ENCODE measurements at regions not wholly inside any gene's neighbourhood (a gene's known extent, or its start where the extent isn't known, plus 50 kb on each side); places are given as distances from the start of the nearest gene placed in this dataset.

GRCh38 chr16:48004141-48004695 lies 151.6 kb downstream of the ABCC12 start:
- no peak overlapping the region for H3K4me2 ChIP-seq (ENCODE audit: unreplicated experiment)
- in situ Hi-C loops (cut with MboI) = no loop called here

GRCh38 chr16:48003206-48003907 lies 152.4 kb downstream of the ABCC12 start:
- in situ Hi-C loops (cut with MboI) = no loop called here
- Histone ChIP-seq H3K4me3 (no peak overlapping the region), H3K9ac (no peak overlapping the region), H3K4me2 (ENCODE audit: unreplicated experiment) (no peak overlapping the region), H3K9me3 (ENCODE audit: low read depth) (no peaks in the 10 kb centered on the region), H3K27me3 (replicated peaks; ENCODE audit: insufficient read depth) (no peaks in the 10 kb centered on the region), H3K9me2 (ENCODE audit: insufficient read depth) (no peaks in the 10 kb centered on the region), H3F3A (ENCODE audit: insufficient read depth) (no peaks in the 10 kb centered on the region), H3K36me3 (ENCODE audit: low read depth) (no peaks in the 10 kb centered on the region), H2AFZ (no peak overlapping the region), H3K4me1 (ENCODE audit: insufficient read depth) (no peaks in the 10 kb centered on the region), H4K20me1 (ENCODE audit: insufficient read depth) (no peaks in the 10 kb centered on the region), H3K79me2 (ENCODE audit: insufficient read depth) (no peaks in the 10 kb centered on the region), H3K27ac (no peak overlapping the region)
- TF ChIP-seq EZH2phosphoT487 (IDR thresholded peaks at IDR 0.05; ENCODE audit: insufficient read depth, low read depth) = no peak
- no peak for TF ChIP-seq EZH2 (IDR thresholded peaks at IDR 0.05; ENCODE audit: insufficient read depth, poor library complexity, severe bottlenecking)
- 3 to 7% methylated on average over 4 of the region's 4 CpGs for WGBS, 2 experiments (ENCODE audit: low coverage in 1 of 2, low lambda C conversion rate in 2 of 2, missing lambda C conversion rate in 2 of 2)
- DNase-seq = no peak

More at GRCh38 chr16:48004141-48004695, 151.6 kb downstream of the ABCC12 start:
- H3F3A ChIP-seq (ENCODE audit: insufficient read depth) = no peaks in the 10 kb centered on the region
- H3K9me3 ChIP-seq (ENCODE audit: low read depth) = no peaks in the 10 kb centered on the region
- H2AFZ ChIP-seq = no peak overlapping the region
- H4K20me1 ChIP-seq (ENCODE audit: insufficient read depth) = no peaks in the 10 kb centered on the region
- H3K4me3 ChIP-seq = no peak overlapping the region
- no peak overlapping the region for H3K27ac ChIP-seq
- H3K27me3 ChIP-seq (replicated peaks; ENCODE audit: insufficient read depth) = no peaks in the 10 kb centered on the region
- no peaks in the 10 kb centered on the region for H3K79me2 ChIP-seq (ENCODE audit: insufficient read depth)
- WGBS, 2 experiments (ENCODE audit: low coverage in 1 of 2, low lambda C conversion rate in 2 of 2, missing lambda C conversion rate in 2 of 2) = 2% methylated on average over 3 of the region's 3 CpGs
- H3K36me3 ChIP-seq (ENCODE audit: low read depth) = no peaks in the 10 kb centered on the region
- TF ChIP-seq EZH2 (IDR thresholded peaks at IDR 0.05; ENCODE audit: insufficient read depth, poor library complexity, severe bottlenecking) (no peak), EZH2phosphoT487 (IDR thresholded peaks at IDR 0.05; ENCODE audit: insufficient read depth, low read depth) (no peak)
- H3K9ac ChIP-seq = no peak overlapping the region
- no peak for DNase-seq
- no peaks in the 10 kb centered on the region for H3K9me2 ChIP-seq (ENCODE audit: insufficient read depth)
- H3K4me1 ChIP-seq (ENCODE audit: insufficient read depth) = no peaks in the 10 kb centered on the region

- no peaks in the 10 kb centered on the region for H4K20me1 ChIP-seq (ENCODE audit: insufficient read depth)
- H3K9ac ChIP-seq = no peak overlapping the region
- H3K4me1 ChIP-seq (ENCODE audit: insufficient read depth) = no peaks in the 10 kb centered on the region
- H2AFZ ChIP-seq = no peak overlapping the region
- no peak overlapping the region for H3K4me2 ChIP-seq (ENCODE audit: unreplicated experiment)
- H3F3A ChIP-seq (ENCODE audit: insufficient read depth) = no peaks in the 10 kb centered on the region
- WGBS, 2 experiments (ENCODE audit: low coverage in 1 of 2, low lambda C conversion rate in 2 of 2, missing lambda C conversion rate in 2 of 2) = 29 to 34% methylated on average over 13 of the region's 13 CpGs
- H3K79me2 ChIP-seq (ENCODE audit: insufficient read depth) = no peaks in the 10 kb centered on the region
- no peak for DNase-seq
- H3K27me3 ChIP-seq (replicated peaks; ENCODE audit: insufficient read depth) = no peaks in the 10 kb centered on the region
- no peak overlapping the region for H3K27ac ChIP-seq
- H3K9me2 ChIP-seq (ENCODE audit: insufficient read depth) = no peaks in the 10 kb centered on the region
- no peaks in the 10 kb centered on the region for H3K36me3 ChIP-seq (ENCODE audit: low read depth)
- TF ChIP-seq EZH2 (IDR thresholded peaks at IDR 0.05; ENCODE audit: insufficient read depth, poor library complexity, severe bottlenecking) (no peak), EZH2phosphoT487 (IDR thresholded peaks at IDR 0.05; ENCODE audit: insufficient read depth, low read depth) (no peak)
- no peak overlapping the region for H3K4me3 ChIP-seq
- H3K9me3 ChIP-seq (ENCODE audit: low read depth) = no peaks in the 10 kb centered on the region
- in situ Hi-C loops (cut with MboI) = no loop called here
Measured at GRCh38 chr16:48001324-48001895, 154.4 kb downstream of the ABCC12 start.

GRCh38 chr16:48000622-48001021 lies 155.2 kb downstream of the ABCC12 start:
- H3K27me3 ChIP-seq (replicated peaks; ENCODE audit: insufficient read depth) = no peaks in the 10 kb centered on the region
- H3F3A ChIP-seq (ENCODE audit: insufficient read depth) = no peaks in the 10 kb centered on the region
- H3K9me2 ChIP-seq (ENCODE audit: insufficient read depth) = no peaks in the 10 kb centered on the region
- H3K27ac ChIP-seq = no peak overlapping the region
- H3K9me3 ChIP-seq (ENCODE audit: low read depth) = no peaks in the 10 kb centered on the region
- no peaks in the 10 kb centered on the region for H3K4me1 ChIP-seq (ENCODE audit: insufficient read depth)
- WGBS, 2 experiments (ENCODE audit: low coverage in 1 of 2, low lambda C conversion rate in 2 of 2, missing lambda C conversion rate in 2 of 2) = 24 to 32% methylated on average over 3 of the region's 3 CpGs
- H3K4me3 ChIP-seq = no peak overlapping the region
- H4K20me1 ChIP-seq (ENCODE audit: insufficient read depth) = no peaks in the 10 kb centered on the region
- H3K4me2 ChIP-seq (ENCODE audit: unreplicated experiment) = no peak overlapping the region
- H2AFZ ChIP-seq = no peak overlapping the region
- in situ Hi-C loops (cut with MboI) = no loop called here
- H3K9ac ChIP-seq = no peak overlapping the region
- no peaks in the 10 kb centered on the region for H3K79me2 ChIP-seq (ENCODE audit: insufficient read depth)
- no peaks in the 10 kb centered on the region for H3K36me3 ChIP-seq (ENCODE audit: low read depth)
- TF ChIP-seq EZH2phosphoT487 (IDR thresholded peaks at IDR 0.05; ENCODE audit: insufficient read depth, low read depth) (no peak), EZH2 (IDR thresholded peaks at IDR 0.05; ENCODE audit: insufficient read depth, poor library complexity, severe bottlenecking) (no peak)
- no peak for DNase-seq
